ENCODE measurements at regions not wholly inside any gene's neighbourhood (a gene's known extent, or its start where the extent isn't known, plus 50 kb on each side); places are given as distances from the start of the nearest gene placed in this dataset.

DNA sequence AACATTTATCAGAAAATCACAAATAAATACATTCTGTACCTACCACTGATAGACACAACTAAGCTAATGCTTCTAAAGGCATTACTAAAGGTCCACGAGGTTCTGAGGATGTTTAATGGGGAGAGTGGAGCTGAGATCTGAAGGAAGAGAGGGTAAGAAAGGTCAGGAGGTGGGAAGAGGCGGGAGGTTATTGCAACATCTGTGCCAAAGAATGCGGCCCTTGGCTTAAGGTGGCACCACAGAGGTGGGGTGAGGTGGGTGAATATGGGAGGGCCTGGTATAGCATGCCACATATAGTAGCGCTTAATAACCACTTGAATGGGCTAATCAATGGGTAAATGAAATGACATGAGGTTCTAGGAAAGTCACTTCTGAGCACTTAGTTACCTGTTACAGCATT lies 217.8 kb upstream of the ATP5MC3 start:
- Histone ChIP-seq H3K4me1 (no peaks in the 10 kb centered on the region), H3K36me3 (no peaks in the 10 kb centered on the region), H3K4me3 (no peak overlapping the region), H3K27ac (no peak overlapping the region), H3K9me3 (no peaks in the 10 kb centered on the region), H3K27me3 (no peaks in the 10 kb centered on the region)
- no peak for ATAC-seq (ENCODE audit: low FRiP score in 2 of 2)
- no peak for DNase-seq
- WGBS, 2 donors = 51 to 60% methylated on average over 4 of the region's 4 CpGs
- TF ChIP-seq, protein P1, sequence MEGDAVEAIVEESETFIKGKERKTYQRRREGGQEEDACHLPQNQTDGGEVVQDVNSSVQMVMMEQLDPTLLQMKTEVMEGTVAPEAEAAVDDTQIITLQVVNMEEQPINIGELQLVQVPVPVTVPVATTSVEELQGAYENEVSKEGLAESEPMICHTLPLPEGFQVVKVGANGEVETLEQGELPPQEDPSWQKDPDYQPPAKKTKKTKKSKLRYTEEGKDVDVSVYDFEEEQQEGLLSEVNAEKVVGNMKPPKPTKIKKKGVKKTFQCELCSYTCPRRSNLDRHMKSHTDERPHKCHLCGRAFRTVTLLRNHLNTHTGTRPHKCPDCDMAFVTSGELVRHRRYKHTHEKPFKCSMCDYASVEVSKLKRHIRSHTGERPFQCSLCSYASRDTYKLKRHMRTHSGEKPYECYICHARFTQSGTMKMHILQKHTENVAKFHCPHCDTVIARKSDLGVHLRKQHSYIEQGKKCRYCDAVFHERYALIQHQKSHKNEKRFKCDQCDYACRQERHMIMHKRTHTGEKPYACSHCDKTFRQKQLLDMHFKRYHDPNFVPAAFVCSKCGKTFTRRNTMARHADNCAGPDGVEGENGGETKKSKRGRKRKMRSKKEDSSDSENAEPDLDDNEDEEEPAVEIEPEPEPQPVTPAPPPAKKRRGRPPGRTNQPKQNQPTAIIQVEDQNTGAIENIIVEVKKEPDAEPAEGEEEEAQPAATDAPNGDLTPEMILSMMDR (IDR thresholded peaks at IDR 0.05) = no peak
- no peak for TF ChIP-seq EP300 (IDR thresholded peaks at IDR 0.05)
- no peak for TF ChIP-seq POLR2AphosphoS5 (IDR thresholded peaks at IDR 0.05)
- TF ChIP-seq POLR2A (IDR thresholded peaks at IDR 0.05) = no peak

DNA sequence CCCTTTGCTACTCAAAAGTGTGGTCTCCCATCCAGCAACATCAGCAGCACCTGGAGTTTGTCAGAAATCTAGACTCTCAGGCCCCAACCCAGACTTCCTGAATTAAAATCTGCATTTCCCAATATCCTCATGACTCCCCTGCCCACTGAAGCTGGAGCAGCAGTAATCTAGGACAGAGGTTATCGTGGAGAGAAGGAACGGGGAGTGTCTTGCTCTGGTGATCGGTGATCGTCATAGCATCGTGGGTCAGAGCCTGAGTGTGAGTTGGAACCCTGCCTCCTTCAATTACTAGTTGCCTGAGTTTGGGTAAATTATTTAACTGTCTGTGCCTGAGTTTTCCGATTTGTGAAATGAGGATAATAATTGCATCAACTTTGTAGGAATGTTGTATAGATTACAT lies 217.3 kb upstream of the ATP5MC3 start:
- no peak overlapping the region for H3K4me3 ChIP-seq
- H3K36me3 ChIP-seq = no peaks in the 10 kb centered on the region
- no peaks in the 10 kb centered on the region for H3K27me3 ChIP-seq
- TF ChIP-seq, protein P1 (IDR thresholded peaks at IDR 0.05) = no peak
- TF ChIP-seq POLR2A (IDR thresholded peaks at IDR 0.05) (no peak), POLR2AphosphoS5 (IDR thresholded peaks at IDR 0.05) (no peak), EP300 (IDR thresholded peaks at IDR 0.05) (no peak)
- H3K9me3 ChIP-seq = no peaks in the 10 kb centered on the region
- ATAC-seq (ENCODE audit: low FRiP score in 2 of 2) = no peak
- H3K27ac ChIP-seq = no peak overlapping the region
- no peaks in the 10 kb centered on the region for H3K4me1 ChIP-seq
- DNase-seq = no peak
- WGBS, 2 donors = 86 to 92% methylated on average over 6 of the region's 6 CpGs

DNA sequence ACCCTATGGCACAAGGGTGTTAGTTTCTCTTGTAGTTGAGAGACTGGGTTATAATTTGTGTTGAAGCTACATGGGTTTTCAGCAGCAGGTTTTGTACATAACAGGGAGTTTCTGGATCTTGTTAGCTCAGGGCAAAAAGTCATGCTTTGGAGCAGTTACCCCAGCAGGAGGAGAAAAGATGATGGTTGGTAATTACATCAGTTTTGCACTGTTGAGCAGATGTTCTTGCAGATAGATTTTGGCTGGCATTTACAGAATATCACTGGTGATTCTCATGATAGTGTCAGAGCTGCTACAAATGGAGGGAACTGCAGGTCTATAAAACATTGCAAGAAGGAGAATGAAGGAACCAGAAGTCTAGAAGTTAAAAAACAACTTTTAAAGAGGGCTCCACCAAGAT lies 215.2 kb upstream of the ATP5MC3 start:
- Histone ChIP-seq H3K27ac (no peak overlapping the region), H3K4me3 (no peak overlapping the region), H3K4me1 (no peaks in the 10 kb centered on the region), H3K9me3 (no peaks in the 10 kb centered on the region), H3K36me3 (no peaks in the 10 kb centered on the region), H3K27me3 (no peaks in the 10 kb centered on the region)
- DNase-seq (no peak), ATAC-seq (ENCODE audit: low FRiP score in 2 of 2) (no peak)
- TF ChIP-seq POLR2A (IDR thresholded peaks at IDR 0.05) = no peak
- TF ChIP-seq, protein P1 (IDR thresholded peaks at IDR 0.05) = no peak
- TF ChIP-seq POLR2AphosphoS5 (IDR thresholded peaks at IDR 0.05) = no peak
- no peak for TF ChIP-seq EP300 (IDR thresholded peaks at IDR 0.05)

DNA sequence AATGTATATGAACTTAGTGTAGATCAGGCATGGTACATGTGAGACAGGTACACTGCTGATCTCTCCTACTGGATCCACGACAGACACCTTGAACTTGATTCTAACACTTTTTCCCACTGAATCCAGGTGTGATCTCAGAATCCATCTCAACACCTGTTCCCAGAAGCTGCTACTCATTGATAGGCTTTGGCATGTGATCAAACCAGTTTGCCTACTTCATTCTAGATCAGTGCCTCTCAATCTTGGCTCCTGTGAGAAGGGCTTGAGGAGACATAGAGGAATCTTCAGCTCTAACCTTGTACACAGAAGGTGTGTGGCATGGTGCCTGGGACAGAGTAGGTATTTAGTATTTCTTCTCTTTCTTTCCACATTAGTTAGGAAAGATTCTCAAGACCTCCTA lies 212.3 kb upstream of the ATP5MC3 start:
- H3K27me3 ChIP-seq = no peaks in the 10 kb centered on the region
- 71 to 95% methylated on average over 1 of the region's 1 CpG for WGBS, 2 donors
- H3K9me3 ChIP-seq = no peaks in the 10 kb centered on the region
- DNase-seq (no peak), ATAC-seq (ENCODE audit: low FRiP score in 2 of 2) (no peak)
- H3K4me3 ChIP-seq = no peak overlapping the region
- no peak overlapping the region for H3K27ac ChIP-seq
- no peaks in the 10 kb centered on the region for H3K4me1 ChIP-seq
- H3K36me3 ChIP-seq = no peaks in the 10 kb centered on the region
- TF ChIP-seq EP300 (IDR thresholded peaks at IDR 0.05) (no peak), POLR2AphosphoS5 (IDR thresholded peaks at IDR 0.05) (no peak), POLR2A (IDR thresholded peaks at IDR 0.05) (no peak)
- TF ChIP-seq, protein P1 (IDR thresholded peaks at IDR 0.05) = no peak

DNA sequence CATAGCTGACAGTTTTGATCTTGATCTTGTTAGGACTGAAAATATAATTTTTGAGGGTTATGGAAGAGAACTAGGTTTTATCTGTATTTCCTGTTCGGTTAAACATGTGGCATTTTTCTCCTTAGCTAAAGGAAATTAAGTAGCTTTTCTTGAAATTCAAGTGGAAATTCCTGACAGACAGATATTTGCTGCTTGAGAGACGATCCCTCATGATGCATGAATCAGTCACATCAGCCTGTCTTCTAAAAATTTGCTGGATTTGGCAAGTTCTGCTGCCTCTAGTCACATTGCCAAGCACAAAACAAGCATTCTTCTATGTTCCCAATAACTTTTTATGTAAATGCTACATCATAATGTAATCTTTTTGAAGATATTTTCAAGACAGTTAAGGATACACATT lies 201.8 kb upstream of the ATP5MC3 start:
- DNase-seq (no peak), ATAC-seq (ENCODE audit: low FRiP score in 2 of 2) (no peak)
- Histone ChIP-seq H3K4me3 (no peak overlapping the region), H3K4me1 (no peaks in the 10 kb centered on the region), H3K27me3 (no peaks in the 10 kb centered on the region), H3K9me3 (peaks cover 5 to 16% (median 12%) of the 10 kb centered on the region in 4 donors), H3K27ac (no peak overlapping the region), H3K36me3 (no peaks in the 10 kb centered on the region)
- TF ChIP-seq, protein P1 (IDR thresholded peaks at IDR 0.05) = no peak
- TF ChIP-seq POLR2A (IDR thresholded peaks at IDR 0.05) = no peak
- no peak for TF ChIP-seq EP300 (IDR thresholded peaks at IDR 0.05)
- no peak for TF ChIP-seq POLR2AphosphoS5 (IDR thresholded peaks at IDR 0.05)
- 35 to 46% methylated on average over 2 of the region's 2 CpGs for WGBS, 2 donors
